ENCODE measurements at regions not wholly inside any gene's neighbourhood (a gene's known extent, or its start where the extent isn't known, plus 50 kb on each side); places are given as distances from the start of the nearest gene placed in this dataset.

DNA sequence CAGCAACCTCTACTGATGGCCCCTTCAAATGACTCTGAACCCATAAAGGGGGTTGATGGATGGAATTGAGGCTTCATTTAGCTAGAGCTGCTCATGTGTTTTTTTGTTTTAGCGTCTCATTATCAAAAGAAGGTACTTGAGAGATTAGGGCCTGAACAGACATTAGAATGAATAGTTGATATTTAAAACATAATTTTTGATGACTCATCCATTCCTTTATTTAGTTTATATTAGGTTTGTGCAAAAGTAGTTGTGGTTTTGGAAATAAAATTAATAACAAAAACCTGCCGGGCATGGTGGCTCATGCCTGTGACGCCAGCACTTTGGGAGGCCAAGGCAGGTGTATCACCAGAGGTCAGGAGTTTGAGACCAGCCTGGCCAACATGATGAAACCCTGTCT is 485.9 kb downstream of the PSAT1 start:
- Histone ChIP-seq H3K4me3 (ENCODE audit: low read length) (no peak overlapping the region), H3K9ac (ENCODE audit: low read length) (no peak overlapping the region), H3K27ac (ENCODE audit: low read depth, low read length) (no peak overlapping the region), H3K27me3 (ENCODE audit: control insufficient read depth, insufficient read depth, low read length) (no peaks in the 10 kb centered on the region), H3K36me3 (ENCODE audit: control insufficient read depth, insufficient read depth, low read length) (no peaks in the 10 kb centered on the region), H3K4me1 (ENCODE audit: control insufficient read depth, insufficient read depth, low read length) (no peaks in the 10 kb centered on the region)

DNA sequence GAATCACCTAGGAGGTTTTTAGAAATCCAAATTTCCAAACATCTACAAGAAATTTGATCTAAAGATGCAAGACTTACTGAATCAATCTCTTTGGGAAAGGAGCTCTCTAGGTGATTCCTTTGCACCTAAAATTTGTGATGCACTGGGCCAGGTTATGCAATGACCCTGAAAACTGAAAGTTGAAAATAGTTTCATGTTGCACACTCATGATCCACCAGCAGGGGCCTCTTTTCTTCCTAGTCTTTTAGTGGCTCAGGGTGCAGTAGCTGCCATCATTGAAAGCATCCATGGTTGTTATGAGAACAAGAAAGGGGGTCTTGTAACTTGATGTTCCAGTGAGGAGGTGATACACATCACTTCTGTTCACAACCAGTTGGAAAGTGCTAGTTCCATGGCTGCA is 486.8 kb downstream of the PSAT1 start:
- no peaks in the 10 kb centered on the region for H3K27me3 ChIP-seq (ENCODE audit: control insufficient read depth, insufficient read depth, low read length)
- no peak overlapping the region for H3K4me3 ChIP-seq (ENCODE audit: low read length)
- H3K4me1 ChIP-seq (ENCODE audit: control insufficient read depth, insufficient read depth, low read length), result no peaks in the 10 kb centered on the region
- H3K27ac ChIP-seq (ENCODE audit: low read depth, low read length), result no peak overlapping the region
- no peak overlapping the region for H3K9ac ChIP-seq (ENCODE audit: low read length)
- H3K36me3 ChIP-seq (ENCODE audit: control insufficient read depth, insufficient read depth, low read length), result no peaks in the 10 kb centered on the region

DNA sequence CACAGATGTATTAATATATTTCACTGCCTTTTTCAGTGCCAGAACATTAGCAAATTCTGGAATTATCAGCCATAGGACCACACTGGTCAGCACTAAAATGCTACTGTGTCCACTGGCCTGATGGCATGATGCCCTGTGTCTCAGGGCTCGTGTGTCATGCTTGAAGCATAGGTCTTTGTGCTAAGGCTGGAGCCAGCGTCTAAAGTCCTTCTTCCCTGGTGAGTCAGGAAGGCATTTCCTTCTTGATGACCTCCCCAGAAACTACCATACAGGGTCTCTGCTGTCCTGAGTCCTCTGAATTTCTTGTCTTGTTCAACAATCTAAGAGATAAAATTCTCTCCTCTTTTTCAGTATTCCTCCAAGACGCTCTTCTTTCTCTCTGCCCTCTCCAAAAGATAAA is 489.9 kb downstream of the PSAT1 start:
- Histone ChIP-seq H3K36me3 (ENCODE audit: control insufficient read depth, insufficient read depth, low read length) (no peaks in the 10 kb centered on the region), H3K4me3 (ENCODE audit: low read length) (no peak overlapping the region), H3K4me1 (ENCODE audit: control insufficient read depth, insufficient read depth, low read length) (no peaks in the 10 kb centered on the region), H3K27me3 (ENCODE audit: control insufficient read depth, insufficient read depth, low read length) (no peaks in the 10 kb centered on the region), H3K27ac (ENCODE audit: low read depth, low read length) (no peak overlapping the region), H3K9ac (ENCODE audit: low read length) (no peak overlapping the region)

DNA sequence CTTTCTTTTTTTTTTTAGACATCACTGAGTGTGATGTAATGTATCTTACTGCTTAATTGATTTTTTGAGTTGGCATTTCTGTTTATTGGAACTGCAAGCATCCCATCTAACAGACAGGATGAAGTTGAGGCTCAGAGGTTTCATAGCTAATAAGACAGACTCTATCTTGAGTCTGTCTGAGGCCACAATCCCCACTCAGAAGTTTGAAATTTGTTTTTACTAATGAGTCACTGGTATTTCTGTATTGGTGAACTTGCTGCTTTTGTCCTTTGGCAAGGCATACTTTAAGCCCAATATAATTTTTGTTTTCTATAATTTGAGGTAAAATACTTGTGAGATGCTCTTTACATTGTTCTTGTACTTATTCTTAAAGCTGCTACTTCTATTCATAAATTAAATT is 491.2 kb downstream of the PSAT1 start:
- Histone ChIP-seq H3K27ac (ENCODE audit: low read depth, low read length) (no peak overlapping the region), H3K4me1 (ENCODE audit: control insufficient read depth, insufficient read depth, low read length) (no peaks in the 10 kb centered on the region), H3K27me3 (ENCODE audit: control insufficient read depth, insufficient read depth, low read length) (no peaks in the 10 kb centered on the region), H3K9ac (ENCODE audit: low read length) (no peak overlapping the region), H3K36me3 (ENCODE audit: control insufficient read depth, insufficient read depth, low read length) (no peaks in the 10 kb centered on the region), H3K4me3 (ENCODE audit: low read length) (no peak overlapping the region)

DNA sequence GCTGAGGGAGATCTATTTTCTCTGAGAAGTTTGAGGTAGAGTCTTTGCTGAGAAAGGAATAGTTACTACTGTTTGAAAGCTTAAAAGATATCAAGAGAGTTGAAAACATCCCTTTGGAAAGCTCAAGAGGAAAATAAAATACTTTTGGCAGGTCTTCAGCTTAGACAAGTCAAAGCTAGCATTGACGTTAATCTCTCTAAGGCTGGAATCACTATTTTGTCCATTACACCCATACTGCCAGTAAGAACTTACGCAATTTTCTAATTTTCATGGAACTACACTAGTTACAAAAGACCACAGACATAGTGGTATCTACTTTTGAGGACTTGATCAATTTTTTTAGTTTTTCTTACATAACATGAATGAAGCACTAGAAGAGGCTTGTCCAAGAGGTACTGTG is 494.9 kb downstream of the PSAT1 start:
- no peak overlapping the region for H3K4me3 ChIP-seq (ENCODE audit: low read length)

DNA sequence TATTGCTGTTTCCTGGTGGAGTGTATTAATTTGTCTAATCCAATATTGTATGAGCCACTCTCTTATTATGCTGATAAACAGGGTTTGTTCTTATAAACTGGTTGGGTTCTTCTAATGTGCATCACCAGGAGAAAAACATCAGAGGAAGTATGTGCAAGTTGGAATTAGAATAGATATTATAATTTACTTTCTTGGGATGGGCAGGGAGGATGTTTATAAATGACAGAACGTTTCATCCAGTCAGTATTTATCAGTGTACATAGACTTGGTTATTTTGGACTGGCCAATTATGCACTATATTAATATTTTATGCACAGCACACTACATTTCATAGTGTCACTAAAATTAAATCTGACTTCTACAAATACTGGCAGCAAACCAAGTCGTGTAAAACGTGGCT is 495.8 kb downstream of the PSAT1 start:
- H3K4me3 ChIP-seq (ENCODE audit: low read length), result no peak overlapping the region
- no peaks in the 10 kb centered on the region for H3K36me3 ChIP-seq (ENCODE audit: control insufficient read depth, insufficient read depth, low read length)
- H3K4me1 ChIP-seq (ENCODE audit: control insufficient read depth, insufficient read depth, low read length), result no peaks in the 10 kb centered on the region
- no peak overlapping the region for H3K9ac ChIP-seq (ENCODE audit: low read length)
- H3K27ac ChIP-seq (ENCODE audit: low read depth, low read length), result no peak overlapping the region
- H3K27me3 ChIP-seq (ENCODE audit: control insufficient read depth, insufficient read depth, low read length), result no peaks in the 10 kb centered on the region

More for the DNA sequence above, 494.9 kb downstream of the PSAT1 start:
- Histone ChIP-seq H3K27me3 (ENCODE audit: control insufficient read depth, insufficient read depth, low read length) (no peaks in the 10 kb centered on the region), H3K4me1 (ENCODE audit: control insufficient read depth, insufficient read depth, low read length) (no peaks in the 10 kb centered on the region), H3K36me3 (ENCODE audit: control insufficient read depth, insufficient read depth, low read length) (no peaks in the 10 kb centered on the region), H3K27ac (ENCODE audit: low read depth, low read length) (no peak overlapping the region), H3K9ac (ENCODE audit: low read length) (no peak overlapping the region)

DNA sequence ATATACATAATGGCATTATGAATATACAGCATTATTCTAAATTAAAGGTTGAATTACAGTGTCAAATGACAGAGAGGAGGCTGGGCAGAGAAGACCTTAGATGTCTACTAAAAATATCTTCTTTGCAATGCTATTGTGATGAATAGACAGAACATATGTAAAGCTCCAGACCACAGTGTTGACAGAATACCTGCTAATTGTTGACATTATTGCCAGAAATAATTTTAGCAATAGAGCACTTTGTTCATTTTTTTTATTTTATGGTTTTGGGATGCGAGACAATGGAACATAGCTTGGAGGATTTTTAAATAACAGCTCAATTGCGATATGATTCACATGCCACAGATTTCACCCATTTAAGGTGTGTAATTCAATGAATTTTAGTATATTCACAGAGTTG is 508.8 kb downstream of the PSAT1 start:
- H3K4me1 ChIP-seq (ENCODE audit: control insufficient read depth, insufficient read depth, low read length), result no peaks in the 10 kb centered on the region
- no peak overlapping the region for H3K9ac ChIP-seq (ENCODE audit: low read length)
- no peaks in the 10 kb centered on the region for H3K27me3 ChIP-seq (ENCODE audit: control insufficient read depth, insufficient read depth, low read length)
- H3K27ac ChIP-seq (ENCODE audit: low read depth, low read length), result no peak overlapping the region
- H3K4me3 ChIP-seq (ENCODE audit: low read length), result no peak overlapping the region
- no peaks in the 10 kb centered on the region for H3K36me3 ChIP-seq (ENCODE audit: control insufficient read depth, insufficient read depth, low read length)

DNA sequence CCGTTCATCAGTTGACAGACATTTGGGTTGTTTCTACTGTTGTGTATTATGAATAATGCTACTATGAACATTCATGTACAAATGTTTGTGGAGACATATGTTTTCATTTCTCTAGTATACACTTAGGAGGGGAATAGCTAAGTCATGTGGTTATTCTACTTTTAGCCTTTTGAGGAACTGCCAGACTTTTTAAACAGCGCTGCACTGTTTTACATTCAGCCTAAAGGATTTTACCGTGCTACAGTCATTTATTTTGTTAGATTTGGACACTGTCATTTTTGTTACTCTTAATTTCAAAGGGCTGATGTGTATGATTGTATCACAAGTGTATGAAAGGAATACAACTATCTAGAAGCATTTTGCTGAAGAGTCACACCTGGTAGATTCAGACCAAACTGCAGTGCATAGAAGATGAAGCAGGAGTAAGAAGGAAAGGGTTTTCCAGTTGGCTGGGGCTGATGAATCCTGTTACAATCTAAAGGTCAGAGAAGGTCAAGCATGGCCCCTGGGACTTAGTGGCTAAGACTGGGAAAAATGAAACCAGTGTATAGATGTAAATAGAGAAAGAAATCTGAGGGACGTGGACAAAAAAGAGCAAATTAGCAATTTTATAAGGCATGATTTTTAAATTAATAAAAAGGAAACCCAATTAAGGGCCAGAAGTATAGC is 509.7 kb downstream of the PSAT1 start:
- Histone ChIP-seq H3K36me3 (ENCODE audit: control insufficient read depth, insufficient read depth, low read length) (no peaks in the 10 kb centered on the region), H3K27me3 (ENCODE audit: control insufficient read depth, insufficient read depth, low read length) (no peaks in the 10 kb centered on the region), H3K4me3 (ENCODE audit: low read length) (no peak overlapping the region), H3K4me1 (ENCODE audit: control insufficient read depth, insufficient read depth, low read length) (no peaks in the 10 kb centered on the region), H3K9ac (ENCODE audit: low read length) (no peak overlapping the region), H3K27ac (ENCODE audit: low read depth, low read length) (no peak overlapping the region)

DNA sequence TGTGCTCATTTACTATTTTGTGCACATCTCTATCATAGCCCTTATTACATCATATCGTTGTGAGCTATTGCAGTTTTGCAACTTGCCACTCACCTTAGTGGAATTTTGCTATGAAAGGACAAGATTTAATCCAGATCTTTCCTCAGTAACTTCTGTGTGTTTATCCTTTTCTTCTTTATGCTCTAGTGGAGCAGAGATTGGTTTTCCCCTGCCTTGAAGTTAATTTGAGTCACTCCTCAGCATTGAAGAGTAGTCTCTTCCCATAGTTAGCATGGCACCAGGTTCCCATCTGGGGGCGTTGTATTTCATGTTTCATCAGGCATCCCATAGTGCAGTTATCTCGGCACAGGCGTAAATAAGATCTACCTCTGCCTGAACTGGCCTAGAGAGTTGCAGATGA is 510.4 kb downstream of the PSAT1 start:
- H3K9ac ChIP-seq (ENCODE audit: low read length), result no peak overlapping the region
- no peak overlapping the region for H3K4me3 ChIP-seq (ENCODE audit: low read length)
- H3K27me3 ChIP-seq (ENCODE audit: control insufficient read depth, insufficient read depth, low read length), result no peaks in the 10 kb centered on the region
- H3K4me1 ChIP-seq (ENCODE audit: control insufficient read depth, insufficient read depth, low read length), result no peaks in the 10 kb centered on the region
- no peaks in the 10 kb centered on the region for H3K36me3 ChIP-seq (ENCODE audit: control insufficient read depth, insufficient read depth, low read length)
- no peak overlapping the region for H3K27ac ChIP-seq (ENCODE audit: low read depth, low read length)

DNA sequence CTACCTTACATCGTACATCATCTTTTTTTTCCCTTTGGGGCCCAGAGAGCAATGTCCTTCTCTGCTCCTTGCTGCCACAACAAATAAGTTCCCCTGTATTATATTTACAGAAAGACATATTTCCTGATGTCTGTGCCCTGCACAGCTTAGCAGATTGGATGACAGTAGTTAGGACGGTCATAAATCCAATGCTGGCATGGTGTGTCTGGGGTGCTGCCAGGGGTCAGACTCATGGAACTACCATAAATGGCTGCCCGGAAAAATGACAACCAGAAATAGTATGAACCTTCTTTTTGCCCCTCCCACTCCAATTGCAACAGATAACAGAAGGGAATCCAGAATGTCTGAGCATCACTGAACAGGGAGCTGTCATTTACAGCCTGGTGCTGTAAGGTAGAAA is 511.1 kb downstream of the PSAT1 start:
- Histone ChIP-seq H3K4me3 (ENCODE audit: low read length) (no peak overlapping the region), H3K27me3 (ENCODE audit: control insufficient read depth, insufficient read depth, low read length) (no peaks in the 10 kb centered on the region), H3K27ac (ENCODE audit: low read depth, low read length) (no peak overlapping the region), H3K36me3 (ENCODE audit: control insufficient read depth, insufficient read depth, low read length) (no peaks in the 10 kb centered on the region), H3K9ac (ENCODE audit: low read length) (no peak overlapping the region), H3K4me1 (ENCODE audit: control insufficient read depth, insufficient read depth, low read length) (no peaks in the 10 kb centered on the region)

DNA sequence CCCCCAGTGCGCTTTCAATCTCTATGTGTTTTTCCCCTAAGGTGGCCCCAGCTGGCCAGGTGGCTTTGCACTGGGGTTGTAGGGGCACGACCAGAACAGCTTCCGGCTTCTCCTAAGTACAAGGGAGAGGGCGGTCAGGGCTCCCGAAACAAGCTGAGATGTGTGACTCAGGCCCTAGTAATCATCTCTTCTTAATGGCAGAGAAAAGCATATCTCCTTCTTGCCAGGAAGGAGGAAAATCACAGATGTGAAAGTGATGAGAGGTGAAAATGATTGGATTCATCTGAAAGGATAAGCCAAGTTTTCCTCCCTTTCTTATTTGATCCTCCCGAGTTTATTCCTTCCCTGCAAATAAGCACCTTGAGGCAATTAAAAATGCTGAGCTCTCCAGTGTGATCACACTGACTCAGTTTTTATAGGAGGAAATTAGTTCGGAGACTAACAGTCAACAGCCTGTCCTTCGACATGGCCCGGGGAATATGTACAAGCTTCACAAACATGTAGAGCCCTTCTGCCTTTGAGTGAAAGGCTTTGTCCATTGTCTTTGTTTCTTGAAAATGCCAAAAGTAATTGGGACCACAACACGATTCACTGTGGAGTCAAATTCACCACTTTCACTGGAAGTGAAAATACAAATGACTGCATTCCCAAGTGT is 514.8 kb downstream of the PSAT1 start:
- Histone ChIP-seq H3K36me3 (ENCODE audit: control insufficient read depth, insufficient read depth, low read length) (no peaks in the 10 kb centered on the region), H3K4me1 (ENCODE audit: control insufficient read depth, insufficient read depth, low read length) (no peaks in the 10 kb centered on the region), H3K9ac (ENCODE audit: low read length) (no peak overlapping the region), H3K4me3 (ENCODE audit: low read length) (no peak overlapping the region), H3K27me3 (ENCODE audit: control insufficient read depth, insufficient read depth, low read length) (no peaks in the 10 kb centered on the region), H3K27ac (ENCODE audit: low read depth, low read length) (no peak overlapping the region)

DNA sequence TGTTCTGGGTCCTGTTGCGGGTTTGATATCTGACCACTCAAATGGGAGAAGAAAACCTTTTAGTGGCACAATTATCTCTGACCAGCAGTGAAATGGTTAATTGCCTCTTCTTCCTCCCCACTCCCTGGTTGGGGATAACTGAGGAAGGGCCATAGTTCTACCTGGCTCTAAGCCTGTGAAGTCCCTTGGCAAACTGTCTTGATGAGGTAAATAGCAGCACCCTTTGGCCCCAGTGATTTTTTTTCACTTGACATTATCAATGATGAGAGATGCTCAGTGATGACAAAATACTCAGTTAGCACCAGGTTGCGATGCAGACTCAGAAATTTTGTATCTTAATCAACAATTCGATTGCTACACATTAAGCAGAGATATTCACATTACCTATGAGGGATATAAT is 515.7 kb downstream of the PSAT1 start:
- Histone ChIP-seq H3K9ac (ENCODE audit: low read length) (no peak overlapping the region), H3K4me3 (ENCODE audit: low read length) (no peak overlapping the region), H3K27ac (ENCODE audit: low read depth, low read length) (no peak overlapping the region), H3K4me1 (ENCODE audit: control insufficient read depth, insufficient read depth, low read length) (no peaks in the 10 kb centered on the region), H3K27me3 (ENCODE audit: control insufficient read depth, insufficient read depth, low read length) (no peaks in the 10 kb centered on the region), H3K36me3 (ENCODE audit: control insufficient read depth, insufficient read depth, low read length) (no peaks in the 10 kb centered on the region)

DNA sequence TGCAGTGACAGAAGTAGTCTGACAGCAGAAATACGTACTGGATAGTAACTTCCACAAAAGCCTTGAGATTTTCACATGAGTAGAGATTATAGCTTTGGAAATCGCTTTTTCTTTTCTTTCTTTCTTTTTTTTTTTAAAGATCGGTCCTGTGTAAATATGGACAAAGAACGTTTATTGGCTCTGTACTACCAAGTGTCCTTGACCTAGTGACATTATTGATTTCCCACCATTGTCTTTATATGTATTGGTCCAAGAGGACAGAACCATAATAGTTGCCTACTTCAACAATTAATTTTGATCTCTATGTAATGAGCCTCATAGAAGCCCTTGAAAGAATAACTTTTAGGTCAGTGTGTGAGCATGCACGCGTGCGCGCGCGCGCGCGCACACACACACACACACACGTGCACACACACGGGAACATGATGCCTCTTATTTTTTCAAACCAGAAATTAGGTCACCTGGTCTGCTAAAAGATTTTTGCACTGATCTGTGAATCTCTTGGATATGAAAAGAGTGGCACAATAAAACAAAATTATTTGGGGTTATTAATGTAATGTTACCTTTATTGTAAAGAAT is 516.8 kb downstream of the PSAT1 start:
- Histone ChIP-seq H3K36me3 (ENCODE audit: control insufficient read depth, insufficient read depth, low read length) (no peaks in the 10 kb centered on the region), H3K4me1 (ENCODE audit: control insufficient read depth, insufficient read depth, low read length) (no peaks in the 10 kb centered on the region), H3K27ac (ENCODE audit: low read depth, low read length) (no peak overlapping the region), H3K4me3 (ENCODE audit: low read length) (no peak overlapping the region), H3K27me3 (ENCODE audit: control insufficient read depth, insufficient read depth, low read length) (no peaks in the 10 kb centered on the region), H3K9ac (ENCODE audit: low read length) (no peak overlapping the region)

Measured in rectal smooth muscle tissue (tissue), 1 donor.